Endometrial microvascular endothelial cells (primary cell): ENCODE measurements at regions not wholly inside any gene's neighbourhood (a gene's known extent, or its start where the extent isn't known, plus 50 kb on each side); places are given as distances from the start of the nearest gene placed in this dataset.
"Not testable (repeated sequence)": the region's sequence is repeated elsewhere in the genome, so short reads cannot be mapped to it uniquely, and the experiment has no call there.

Source experiments
- in situ Hi-C: cut with HindIII; loops from 2 replicates; pipeline ENCODE4 v1.10.0; 2017; ENCODE audit warnings: low sequenced_read_pairs, low pct_unique_long_range_greater_than_20kb; ENCODE audit errors: inconsistent ontology term

DNA sequence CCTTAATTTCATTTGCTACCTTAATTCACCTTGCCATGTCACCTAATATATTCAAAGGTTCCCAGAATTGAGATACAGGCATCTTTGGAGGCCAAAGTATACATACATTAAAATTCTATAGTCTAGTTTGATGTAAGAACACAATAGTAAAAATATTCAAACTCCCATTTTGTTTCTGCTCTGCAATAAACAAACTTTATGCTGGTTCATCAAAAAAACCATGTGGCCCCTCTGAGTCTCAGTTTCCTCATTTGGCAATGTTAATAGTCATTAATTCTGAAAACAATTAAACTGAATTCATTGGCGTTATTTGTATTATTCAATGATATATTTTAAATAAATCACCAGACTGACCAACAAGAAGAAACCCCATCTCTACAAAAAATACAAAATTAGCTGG, 639.4 kb upstream of the INTU start:
- in situ Hi-C loops, result no loop called here

DNA sequence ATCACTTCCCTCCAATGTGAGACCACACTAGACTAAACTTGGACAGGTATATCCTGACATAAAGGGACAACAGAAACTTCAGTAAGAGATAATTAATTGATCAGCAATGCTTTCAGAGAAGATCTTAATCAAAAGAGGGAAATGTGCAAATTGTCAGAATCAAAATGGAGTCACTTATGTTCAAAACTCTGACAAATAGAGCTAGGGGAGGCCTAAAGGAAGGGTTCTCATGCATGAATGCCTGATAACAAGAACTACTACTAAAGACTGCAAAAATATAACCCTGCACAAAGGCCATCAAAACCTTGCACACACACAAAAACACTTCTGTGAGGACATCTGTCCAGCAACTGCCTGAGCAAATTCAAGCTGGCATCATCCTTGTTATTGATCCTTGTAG, 637.5 kb upstream of the INTU start:
- in situ Hi-C loops, result no loop called here

DNA sequence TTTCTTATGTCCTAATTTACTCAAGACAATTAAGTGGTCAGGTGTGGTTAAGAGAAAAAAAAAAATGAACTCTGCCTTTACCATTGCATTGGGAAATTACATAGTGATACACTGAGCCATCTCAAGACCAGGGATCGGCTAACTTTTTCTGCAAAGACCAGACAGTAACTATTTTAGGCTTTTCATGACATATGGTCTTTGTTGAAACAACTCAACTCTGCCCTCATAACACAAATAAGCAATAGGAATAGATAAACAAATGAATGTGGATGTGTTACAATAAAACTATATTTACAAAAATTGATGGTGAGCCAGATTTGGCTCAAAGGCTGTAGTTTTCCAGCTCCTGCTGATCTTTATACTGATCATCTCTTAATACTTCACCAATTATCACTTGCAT, 632.6 kb upstream of the INTU start:
- in situ Hi-C loops, result no loop called here

DNA sequence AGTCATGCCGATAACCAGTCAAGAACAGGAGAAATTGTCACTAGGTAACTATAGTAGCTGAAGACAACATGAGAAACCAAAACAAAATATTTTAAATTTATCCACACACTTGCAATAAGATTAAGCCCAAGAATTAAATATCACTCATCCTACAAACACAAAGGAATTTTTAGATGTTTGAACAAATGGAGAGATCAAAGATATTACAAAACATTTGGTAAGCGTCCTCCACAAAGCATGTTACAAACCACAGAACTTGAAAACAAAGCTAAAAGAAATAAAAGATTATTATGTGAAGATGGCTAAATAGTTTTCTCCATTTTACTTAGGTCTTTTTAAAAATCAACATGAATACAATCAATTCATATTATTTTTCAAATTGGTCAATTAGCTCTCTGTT, 631.9 kb upstream of the INTU start:
- in situ Hi-C loops, result no loop called here

DNA sequence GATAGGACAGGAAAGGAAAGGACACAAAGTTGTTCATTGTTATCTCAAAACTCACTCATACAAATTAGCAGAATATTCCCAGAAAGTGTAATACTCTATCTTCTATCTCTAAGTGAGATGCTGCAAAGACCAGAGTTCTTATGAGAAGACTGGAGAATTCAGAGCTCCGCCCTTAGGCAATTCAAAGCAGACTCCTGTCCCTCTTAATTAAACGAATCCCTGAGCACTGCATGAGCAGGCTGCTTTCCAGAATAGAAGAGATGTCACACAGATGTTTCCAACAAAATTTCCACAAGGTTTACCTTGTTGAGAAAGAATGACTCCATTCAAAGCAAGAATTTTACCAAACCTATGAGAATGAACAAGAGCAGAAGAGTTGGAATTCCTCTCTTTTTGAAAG, 630.8 kb upstream of the INTU start:
- in situ Hi-C loops, result no loop called here

DNA sequence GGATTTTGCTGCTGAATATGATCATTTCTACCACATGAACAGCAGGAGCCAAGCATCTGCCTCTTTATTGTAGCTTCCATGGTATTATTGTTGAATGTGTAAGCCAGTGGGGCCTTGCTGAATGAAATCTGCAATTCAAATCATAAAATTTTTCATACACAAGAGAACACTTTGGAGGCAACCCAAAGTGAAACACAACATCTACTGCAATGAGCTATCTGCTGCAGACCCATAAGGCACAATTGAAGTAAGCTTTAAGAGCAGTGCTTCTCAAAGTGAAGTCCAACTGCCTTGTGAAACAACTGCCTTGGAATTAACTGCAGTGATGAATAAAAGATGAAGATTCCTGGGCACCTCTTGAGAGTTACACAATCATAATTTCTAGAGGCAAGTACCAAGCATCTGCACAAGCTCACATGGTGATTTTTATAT, 626.3 kb upstream of the INTU start:
- in situ Hi-C loops, result no loop called here

DNA sequence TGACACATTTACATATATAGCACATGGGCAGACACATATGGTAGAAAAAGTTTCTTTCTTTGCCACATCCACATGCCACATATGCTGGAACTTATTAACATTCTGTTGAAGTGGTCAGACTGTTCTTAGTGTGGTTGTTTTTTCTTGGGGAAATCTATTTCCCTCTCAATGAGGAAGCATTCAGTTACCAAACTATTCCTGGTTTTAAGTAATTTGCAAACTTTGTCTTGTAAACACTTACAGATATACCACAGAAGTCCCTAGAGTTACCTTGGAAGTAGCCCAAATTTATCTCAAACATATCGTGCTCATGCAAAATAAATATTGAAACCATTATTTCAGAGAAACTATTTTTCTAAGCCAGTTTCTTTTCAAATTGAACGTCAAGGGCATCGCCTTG, 625.5 kb upstream of the INTU start:
- in situ Hi-C loops, result no loop called here

DNA sequence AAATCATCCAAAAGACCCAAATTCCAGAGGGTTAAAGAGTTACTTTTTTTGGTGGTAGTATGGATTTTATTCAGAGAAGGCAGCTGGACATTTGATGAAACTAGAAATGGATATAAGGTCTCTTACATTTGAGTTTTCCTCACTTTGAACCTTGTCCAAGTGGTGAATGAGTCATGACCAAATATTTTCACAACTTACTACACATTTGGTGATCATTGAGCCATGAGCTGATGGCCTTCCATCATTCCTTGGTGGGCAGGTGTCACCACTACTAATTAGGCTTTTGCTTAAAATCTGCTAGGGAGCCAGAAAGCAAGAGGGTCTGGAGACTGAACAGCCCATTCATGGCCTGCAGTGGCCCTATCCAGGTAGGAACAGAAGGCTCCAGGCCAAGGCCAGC, 620.2 kb upstream of the INTU start:
- in situ Hi-C loops, result no loop called here

DNA sequence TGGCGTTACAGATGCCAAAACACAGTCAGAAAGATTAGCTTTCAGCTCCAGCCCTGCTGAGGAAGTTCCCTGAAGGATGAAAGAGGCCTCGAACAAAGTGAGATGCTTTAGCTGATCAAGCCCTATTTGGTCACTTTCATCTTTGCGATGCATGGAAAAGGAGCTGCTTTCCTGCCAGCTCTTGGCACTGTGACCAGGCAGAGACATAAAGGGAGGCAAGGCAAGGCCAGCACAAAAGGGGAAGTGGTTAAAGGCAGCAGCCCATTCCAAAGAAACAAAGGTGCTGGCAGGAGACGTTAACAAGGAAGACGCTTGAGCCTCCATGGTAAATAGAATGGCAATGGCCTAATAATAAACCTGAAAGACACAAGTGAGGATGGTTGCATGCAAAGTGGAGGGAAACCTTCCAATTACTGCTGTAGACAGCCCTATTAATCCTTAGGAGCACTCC, 617.1 kb upstream of the INTU start:
- in situ Hi-C loops, result no loop called here

DNA sequence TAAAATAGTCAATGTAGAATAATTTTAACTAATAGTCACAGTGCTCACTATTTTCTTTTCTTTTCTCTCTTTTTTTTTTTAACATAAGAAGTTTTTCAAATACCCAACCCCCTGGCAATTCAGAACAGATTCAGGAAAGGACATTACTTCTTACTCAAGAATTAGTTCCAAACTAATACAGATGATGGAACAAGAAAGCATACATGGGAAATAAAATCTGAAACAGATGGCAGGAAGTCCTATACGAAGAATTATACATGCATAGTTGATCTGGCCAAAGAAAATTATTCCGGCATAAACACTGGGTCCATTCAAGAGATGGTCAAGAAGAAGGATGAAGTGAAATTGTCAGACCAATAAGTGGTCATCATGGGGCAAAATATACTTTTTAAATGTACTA, 614.4 kb upstream of the INTU start:
- in situ Hi-C loops, result no loop called here

DNA sequence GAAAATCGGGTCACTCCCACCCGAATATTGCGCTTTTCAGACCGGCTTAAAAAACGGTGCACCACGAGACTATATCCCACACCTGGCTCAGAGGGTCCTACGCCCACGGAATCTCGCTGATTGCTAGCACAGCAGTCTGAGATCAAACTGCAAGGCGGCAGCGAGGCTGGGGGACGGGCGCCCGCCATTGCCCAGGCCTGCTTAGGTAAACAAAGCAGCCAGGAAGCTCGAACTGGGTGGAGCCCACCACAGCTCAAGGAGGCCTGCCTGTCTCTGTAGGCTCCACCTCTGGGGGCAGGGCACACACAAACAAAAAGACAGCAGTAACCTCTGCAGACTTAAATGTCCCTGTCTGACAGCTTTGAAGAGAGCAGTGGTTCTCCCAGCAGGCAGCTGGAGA, 611.9 kb upstream of the INTU start:
- in situ Hi-C loops, result not testable (repeated sequence)

DNA sequence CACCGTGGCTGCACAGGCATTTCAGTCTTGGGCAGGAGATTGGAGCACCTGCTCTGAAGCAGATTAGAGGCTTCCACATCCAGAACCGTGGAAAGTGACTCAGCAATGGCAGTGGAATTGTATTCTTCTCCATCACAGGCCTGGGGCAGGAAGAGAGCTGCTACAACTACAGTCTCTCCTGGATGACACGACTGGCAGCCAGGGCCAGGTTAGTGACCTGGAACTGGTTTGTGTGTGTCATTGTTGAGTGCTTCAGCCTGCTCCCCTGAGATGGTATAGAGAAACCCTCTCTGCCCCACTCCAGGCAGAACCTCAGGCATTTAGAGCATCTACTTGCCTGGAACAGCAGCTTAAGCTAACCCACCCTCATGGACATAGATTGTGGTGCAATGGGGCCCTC, 596.5 kb upstream of the INTU start:
- in situ Hi-C loops, result no loop called here

DNA sequence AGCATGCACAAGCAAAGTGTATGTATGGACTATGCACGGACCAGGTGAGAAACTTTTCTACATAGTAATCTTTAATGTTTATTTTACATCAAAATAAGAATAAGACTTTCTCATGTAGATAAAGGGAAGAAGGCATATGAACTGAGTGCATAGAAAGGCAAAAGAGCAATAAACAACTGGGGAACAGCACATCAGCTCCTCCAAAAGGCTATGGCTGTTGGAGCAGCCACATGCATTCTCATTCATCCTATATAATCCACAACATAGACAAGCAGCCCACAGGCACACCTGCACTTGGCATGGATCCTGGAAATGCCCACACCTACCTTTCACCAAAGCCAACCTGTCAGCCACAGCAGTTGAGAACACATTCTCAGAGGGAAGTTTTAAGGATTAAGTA, 586.9 kb upstream of the INTU start:
- in situ Hi-C loops, result no loop called here

DNA sequence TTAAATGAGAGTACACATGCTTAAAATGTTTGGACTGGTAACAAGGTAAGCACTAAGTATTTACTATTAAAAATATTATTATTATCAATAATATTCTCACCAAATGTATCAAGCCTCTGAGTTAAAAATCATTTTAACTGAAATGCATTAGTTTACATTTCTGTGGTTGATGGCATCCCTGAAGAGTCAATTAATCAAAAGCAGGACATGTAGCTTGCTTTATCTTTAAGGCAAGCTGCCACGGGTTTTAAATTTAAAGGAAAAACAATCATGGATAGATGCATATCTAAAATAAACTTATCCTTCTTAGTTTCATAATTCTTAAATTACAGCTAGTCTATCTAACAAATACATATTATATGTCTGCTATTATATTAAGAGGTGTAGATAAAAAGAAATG, 584.8 kb upstream of the INTU start:
- in situ Hi-C loops, result no loop called here

DNA sequence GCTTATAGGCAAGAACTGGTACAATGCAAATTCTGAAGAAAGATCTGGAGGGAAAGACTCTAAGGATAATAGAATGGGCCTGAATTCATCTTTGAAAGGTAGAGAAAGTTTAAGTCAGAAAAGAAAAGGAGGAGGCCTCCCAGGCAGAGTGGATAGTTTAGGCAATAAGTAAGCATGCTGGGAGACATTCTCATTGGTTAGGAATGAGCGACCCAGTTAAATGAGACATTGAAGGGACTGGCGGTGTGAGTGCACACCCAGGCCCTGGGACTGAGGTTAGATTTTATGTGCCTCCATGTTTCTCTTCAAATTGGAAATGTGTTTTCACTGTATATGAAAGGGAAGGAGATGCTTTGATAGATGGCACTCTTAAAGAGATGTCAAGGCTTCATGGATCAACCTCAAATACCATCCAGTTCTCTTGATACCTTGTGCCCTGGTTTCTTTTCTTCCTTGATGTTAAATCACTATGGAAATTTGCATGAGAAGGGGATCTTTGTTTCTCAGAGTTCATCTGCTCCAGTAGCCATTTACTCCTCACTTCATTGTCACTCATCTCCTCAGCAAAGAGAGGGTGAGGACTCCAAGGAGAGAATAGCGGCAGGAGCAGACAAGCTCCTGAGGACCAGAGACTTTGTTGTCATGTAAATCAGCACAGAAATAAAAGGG, 584.2 kb upstream of the INTU start:
- in situ Hi-C loops, result no loop called here

DNA sequence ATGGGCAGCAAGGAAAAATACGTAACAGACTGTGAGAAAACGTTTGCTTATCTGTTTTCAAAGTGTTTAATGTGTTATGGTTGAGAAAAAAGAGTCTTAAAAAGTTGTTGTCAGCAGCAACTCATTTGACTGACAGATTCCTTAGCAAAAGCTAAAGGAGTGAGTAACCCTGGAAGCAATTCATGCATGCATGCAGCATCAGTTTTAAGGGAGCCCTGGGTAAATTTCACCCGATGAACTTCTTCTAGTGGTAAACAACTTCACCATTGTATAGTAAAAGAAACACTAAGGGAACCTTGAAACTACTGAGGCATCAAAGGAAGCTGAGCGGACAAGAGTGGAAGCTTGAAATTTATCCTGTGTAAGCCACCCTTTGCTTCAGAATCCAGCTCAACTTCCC, 583.2 kb upstream of the INTU start:
- in situ Hi-C loops, result no loop called here

DNA sequence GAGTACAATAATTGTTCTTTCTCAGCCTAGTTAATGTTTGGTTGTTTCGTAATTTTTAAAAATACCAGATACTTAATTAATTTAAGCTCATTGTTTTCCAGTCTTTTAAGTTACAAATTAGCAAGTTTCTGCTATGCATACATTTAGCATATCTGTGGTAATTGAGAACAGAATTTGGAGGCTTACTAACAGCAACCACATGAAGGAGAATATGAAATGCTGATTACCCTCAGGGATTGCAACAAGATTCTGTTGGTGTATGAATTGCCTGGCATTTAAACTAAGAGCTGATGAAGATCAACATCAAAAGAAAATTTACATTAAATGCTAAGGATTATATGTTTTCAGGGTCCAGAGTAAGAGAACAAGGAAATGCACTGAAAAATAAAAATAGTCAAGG, 580.0 kb upstream of the INTU start:
- in situ Hi-C loops, result no loop called here

DNA sequence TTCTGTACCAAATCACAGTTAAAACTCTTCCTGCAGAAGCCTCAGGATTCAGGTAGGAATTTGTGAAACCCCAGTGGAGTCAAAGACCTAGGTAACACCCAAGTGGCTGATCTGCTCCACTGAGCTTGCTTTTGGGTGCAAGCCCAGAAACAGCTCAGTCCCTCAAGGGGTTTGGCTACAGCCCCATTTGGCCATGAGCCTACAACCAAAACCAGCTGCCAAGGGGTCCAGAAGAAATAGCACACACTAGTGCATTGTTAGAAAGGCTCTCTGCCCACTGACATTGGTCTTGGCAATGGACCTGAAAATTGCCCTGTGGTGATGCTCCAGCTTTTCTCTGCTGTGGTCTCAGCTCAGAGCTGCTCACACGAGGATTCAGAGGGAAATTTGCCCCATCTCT, 577.4 kb upstream of the INTU start:
- in situ Hi-C loops, result no loop called here

DNA sequence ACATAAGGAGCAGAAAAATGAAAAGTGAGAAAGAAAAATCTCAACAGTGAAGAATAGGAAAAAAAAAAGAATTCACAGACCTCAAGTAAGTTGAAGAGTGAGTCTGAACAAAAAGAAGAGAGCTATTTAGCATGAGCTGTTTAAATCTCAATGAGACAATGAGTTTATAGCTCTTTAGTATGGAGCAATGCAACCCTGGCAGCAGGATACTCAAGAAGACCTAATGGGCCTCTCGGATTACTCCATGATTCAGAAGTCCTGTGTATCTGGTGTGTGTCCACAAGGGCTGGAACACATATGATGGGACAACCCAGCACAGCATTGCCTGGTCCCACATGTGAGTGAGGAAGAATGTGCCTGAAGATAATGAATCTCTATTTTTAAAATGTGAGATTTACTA, 563.1 kb upstream of the INTU start:
- in situ Hi-C loops, result no loop called here

DNA sequence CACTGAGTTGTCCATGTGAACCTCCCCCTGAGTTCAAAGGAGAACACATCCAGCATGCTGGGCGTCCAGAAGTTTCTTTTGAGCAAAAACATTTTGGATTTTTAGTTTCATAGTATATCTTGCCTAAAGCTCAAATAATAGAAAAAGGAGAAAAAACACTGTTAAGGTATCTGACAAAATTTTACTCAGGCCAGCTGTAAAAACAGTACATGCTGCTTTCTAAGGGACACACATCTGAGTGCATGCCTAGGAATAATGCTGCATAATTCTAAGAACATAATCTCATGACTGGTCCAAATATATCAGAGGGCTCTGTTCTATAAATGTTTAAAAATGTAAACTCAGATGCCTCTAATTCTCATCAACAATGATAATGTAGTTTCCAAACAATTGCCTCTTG, 561.3 kb upstream of the INTU start:
- in situ Hi-C loops, result no loop called here

DNA sequence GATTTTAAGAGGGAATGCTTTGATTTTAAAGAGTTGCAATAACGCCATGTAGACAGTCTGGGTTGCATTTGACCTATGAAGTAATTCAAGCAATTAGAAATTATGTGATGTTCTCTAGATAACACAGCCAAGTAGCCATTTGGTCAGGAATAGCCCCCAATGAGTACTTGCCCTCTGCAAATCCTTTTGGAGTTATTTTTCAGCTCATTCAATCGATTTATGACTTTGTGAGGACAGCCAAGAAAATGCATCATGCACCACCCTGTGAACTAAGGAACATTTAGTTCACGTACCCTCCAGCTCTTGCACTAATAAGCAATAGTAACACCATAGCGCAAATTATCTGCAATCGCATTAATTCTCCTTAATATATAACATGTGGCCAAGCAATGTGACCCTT, 552.6 kb upstream of the INTU start:
- in situ Hi-C loops, result no loop called here
